Heart left ventricle (tissue), 13 donors: ENCODE measurements at regions not wholly inside any gene's neighbourhood (a gene's known extent, or its start where the extent isn't known, plus 50 kb on each side); places are given as distances from the start of the nearest gene placed in this dataset.

Experiments
- POLR2A ChIP-seq, 2 donors: fragments of 450-650 bp; IDR thresholded peaks; one replicate each; pipeline ENCODE4 v1.6.1; 2017; ENCODE audit warnings: antibody characterized with exemption in 2 of 2, mild to moderate bottlenecking in 2 of 2, moderate library complexity in 2 of 2
- TF ChIP-seq, protein P1 (sequence below), 12 donors: fragments of 200-600 bp; sonication (generic) in 4 of 12; IDR thresholded peaks; one replicate each; pipeline versions ENCODE4 v1.5.0 to v1.8.0; 2018 to 2022; ENCODE audit warnings: antibody characterized with exemption in 12 of 12, mild to moderate bottlenecking in 5 of 12
- donor health status: ischemic (EF 13 %, LVEDD 7.1; RV severe dilation, severe dysfunction).
- donor health status: DM: no; HTN: yes; CAD: no.
- donor health status: DM: no; HTN: no; CAD: no.
- donor health status: ischemic (EF 25% LVEDD 6.9; RV normal size, moderate dysfunction).
- donor health status: ischemic (EF 25% LVEDD 5.7; RV mildly dilated, moderate dysfunction).
- donor health status: ischemic (EF 35%, LVEDD 5.7; RV mildly dilated, moderate dysfunction).
- donor health status: nonischemic (EF 11% LVEDD 7.7; RV severe dilation, severe dysfunction).
- donor health status: DM: yes; HTN: yes; CAD: no.
- donor health status: PGD.
- donor health status: ischemic (EF 29% LVEDD 5.4; RV normal size, mild dysfunction).
- donor health status: nonischemic (EF 23%, LVEDD 6.1; RV moderate dilation, normal function).

DNA sequence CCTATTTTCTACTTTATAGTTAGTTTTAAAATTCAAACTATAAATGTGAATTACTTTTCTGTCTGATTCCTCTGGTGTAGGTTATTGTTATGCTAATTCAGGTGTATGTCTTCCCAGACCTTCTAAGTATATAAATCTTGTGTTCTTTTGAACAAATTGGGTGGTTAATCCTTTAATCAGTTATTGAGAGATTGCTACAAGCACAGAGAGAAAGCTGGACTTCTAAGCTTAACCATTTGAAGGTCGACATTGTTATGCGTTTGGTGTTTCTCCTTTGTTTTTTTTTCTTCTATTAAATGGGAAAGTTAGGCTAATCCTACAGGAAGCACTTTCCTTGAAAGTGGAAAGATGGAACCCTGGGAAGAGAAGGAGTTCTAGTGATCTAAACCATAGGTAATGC, 592.6 kb downstream of the SLC4A3 start:
- TF ChIP-seq POLR2A (IDR thresholded peaks at IDR 0.05), result no peak
- TF ChIP-seq, protein P1, sequence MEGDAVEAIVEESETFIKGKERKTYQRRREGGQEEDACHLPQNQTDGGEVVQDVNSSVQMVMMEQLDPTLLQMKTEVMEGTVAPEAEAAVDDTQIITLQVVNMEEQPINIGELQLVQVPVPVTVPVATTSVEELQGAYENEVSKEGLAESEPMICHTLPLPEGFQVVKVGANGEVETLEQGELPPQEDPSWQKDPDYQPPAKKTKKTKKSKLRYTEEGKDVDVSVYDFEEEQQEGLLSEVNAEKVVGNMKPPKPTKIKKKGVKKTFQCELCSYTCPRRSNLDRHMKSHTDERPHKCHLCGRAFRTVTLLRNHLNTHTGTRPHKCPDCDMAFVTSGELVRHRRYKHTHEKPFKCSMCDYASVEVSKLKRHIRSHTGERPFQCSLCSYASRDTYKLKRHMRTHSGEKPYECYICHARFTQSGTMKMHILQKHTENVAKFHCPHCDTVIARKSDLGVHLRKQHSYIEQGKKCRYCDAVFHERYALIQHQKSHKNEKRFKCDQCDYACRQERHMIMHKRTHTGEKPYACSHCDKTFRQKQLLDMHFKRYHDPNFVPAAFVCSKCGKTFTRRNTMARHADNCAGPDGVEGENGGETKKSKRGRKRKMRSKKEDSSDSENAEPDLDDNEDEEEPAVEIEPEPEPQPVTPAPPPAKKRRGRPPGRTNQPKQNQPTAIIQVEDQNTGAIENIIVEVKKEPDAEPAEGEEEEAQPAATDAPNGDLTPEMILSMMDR (IDR thresholded peaks at IDR 0.05), result no peak
